Heart left ventricle (tissue), 16 donors: ENCODE measurements at regions not wholly inside any gene's neighbourhood (a gene's known extent, or its start where the extent isn't known, plus 50 kb on each side); places are given as distances from the start of the nearest gene placed in this dataset.

ENCODE experiments used
- ATAC-seq, 4 donors: fragments of 200-7000 bp; cut with Tn5 transposase; one replicate each; pipeline ENCODE4 v1.9.1; 2020 to 2022; ENCODE audit warnings: moderate library complexity in 4 of 4, mild to moderate bottlenecking in 3 of 4, moderate number of reproducible peaks in 1 of 4
- DNase-seq, 5 donors: peaks; one replicate each; pipeline ENCODE4 v3.0.0-alpha.2; 2020
- H3K27ac ChIP-seq, 12 donors: fragments of 200-600 bp; sonication (generic) in 4 of 12; one replicate each; pipeline versions ENCODE4 v1.5.0 to v1.8.0; 2016 to 2022; ENCODE audit warnings: mild to moderate bottlenecking in 2 of 12
- H3K27me3 ChIP-seq, 9 donors: fragments of 200-600 bp; sonication (generic) in 2 of 9; one replicate each; pipeline versions ENCODE4 v1.5.1 to v1.8.0; 2016 to 2022; ENCODE audit warnings: mild to moderate bottlenecking in 3 of 9
- H3K36me3 ChIP-seq, 9 donors: fragments of 200-600 bp; sonication (generic) in 2 of 9; one replicate each; pipeline versions ENCODE4 v1.5.0 to v1.8.0; 2018 to 2022; ENCODE audit warnings: mild to moderate bottlenecking in 2 of 9
- H3K4me1 ChIP-seq, 12 donors: fragments of 200-600 bp; sonication (generic) in 4 of 12; one replicate each; pipeline versions ENCODE4 v1.5.0 to v1.8.0; 2016 to 2022; ENCODE audit warnings: mild to moderate bottlenecking in 3 of 12
- H3K4me3 ChIP-seq, 12 donors: fragments of 200-600 bp; sonication (generic) in 4 of 12; one replicate each; pipeline versions ENCODE4 v1.5.0 to v1.8.0; 2017 to 2022; ENCODE audit warnings: mild to moderate bottlenecking in 9 of 12, moderate library complexity in 4 of 12
- H3K9me3 ChIP-seq, 12 donors: fragments of 200-600 bp; sonication (generic) in 4 of 12; one replicate each; pipeline versions ENCODE4 v1.5.0 to v1.8.0; 2016 to 2022; ENCODE audit warnings: mild to moderate bottlenecking in 1 of 12
- CTCF ChIP-seq, 12 donors: fragments of 200-600 bp; sonication (generic) in 4 of 12; IDR thresholded peaks; one replicate each; pipeline versions ENCODE4 v1.5.0 to v1.8.0; 2018 to 2022; ENCODE audit warnings: antibody characterized with exemption in 12 of 12, mild to moderate bottlenecking in 5 of 12
- POLR2A ChIP-seq, 2 donors: fragments of 450-650 bp; IDR thresholded peaks; one replicate each; pipeline ENCODE4 v1.6.1; 2017; ENCODE audit warnings: antibody characterized with exemption in 2 of 2, mild to moderate bottlenecking in 2 of 2, moderate library complexity in 2 of 2
- WGBS, 4 donors: extraction: QIAGEN DNeasy Blood & Tissue Kit in 2 of 4; methylation state at CpG; one replicate each; pipeline versions ENCODE4 v1.1.5 to v1.1.7; 2013 to 2018; 5-methylcytosine and 5-hydroxymethylcytosine counted together
- intact Hi-C, 10 donors: fragments of 100-400 bp; cut with DNase I; formaldehyde crosslinking; loops; one replicate each; pipeline versions ENCODE4 v1.11.1 to v1.14.2; 2022
- donor health status: ischemic (EF 13 %, LVEDD 7.1; RV severe dilation, severe dysfunction).
- donor health status: healthy with polysubstance abuse.
- donor health status: DM: no; HTN: yes; CAD: no.
- donor health status: DM: no; HTN: no; CAD: no.
- donor health status: ischemic (EF 25% LVEDD 6.9; RV normal size, moderate dysfunction).
- donor health status: ischemic (EF 25% LVEDD 5.7; RV mildly dilated, moderate dysfunction).
- donor health status: healthy.
- donor health status: DM: yes; HTN: yes; CAD: no.
- donor health status: ischemic (EF 35%, LVEDD 5.7; RV mildly dilated, moderate dysfunction).
- donor health status: nonischemic (EF 11% LVEDD 7.7; RV severe dilation, severe dysfunction).
- donor health status: DM: yes; HTN: yes; CAD: no.
- donor health status: PGD.
- donor health status: ischemic (EF 29% LVEDD 5.4; RV normal size, mild dysfunction).
- donor health status: nonischemic (EF 23%, LVEDD 6.1; RV moderate dilation, normal function).

GRCh38 chr2:145339646-145340045 is 819.7 kb upstream of the ZEB2 start:
- TF ChIP-seq POLR2A (IDR thresholded peaks at IDR 0.05), result no peak
- no peak for TF ChIP-seq CTCF (IDR thresholded peaks at IDR 0.05)
- Histone ChIP-seq H3K4me3 (no peak overlapping the region), H3K36me3 (no peaks in the 10 kb centered on the region), H3K27ac (no peak overlapping the region), H3K27me3 (no peaks in the 10 kb centered on the region), H3K9me3 (peaks cover 0 to 12% (median 0%) of the 10 kb centered on the region in 12 donors), H3K4me1 (no peaks in the 10 kb centered on the region)
- whole genome bisulfite sequencing, 4 donors, result 58 to 67% (median 64%) methylated on average over 3 of the region's 3 CpGs
- DNase-seq, result no peak
- ATAC-seq, result no peak
- intact Hi-C loops, result no loop called here

GRCh38 chr2:145332210-145332898 is 812.4 kb upstream of the ZEB2 start:
- H3K4me3 ChIP-seq, result no peak overlapping the region
- H3K9me3 ChIP-seq, result no peaks in the 10 kb centered on the region
- H3K36me3 ChIP-seq, result no peaks in the 10 kb centered on the region
- intact Hi-C loops, result no loop called here
- WGBS, 4 donors, result 79 to 95% (median 85%) methylated on average over 7 of the region's 7 CpGs
- no peaks in the 10 kb centered on the region for H3K4me1 ChIP-seq
- ATAC-seq (no peak), DNase-seq (no peak)
- TF ChIP-seq CTCF (IDR thresholded peaks at IDR 0.05) (no peak), POLR2A (IDR thresholded peaks at IDR 0.05) (no peak)
- no peak overlapping the region for H3K27ac ChIP-seq
- H3K27me3 ChIP-seq, result no peaks in the 10 kb centered on the region

- Histone ChIP-seq H3K4me3 (no peak overlapping the region), H3K4me1 (no peaks in the 10 kb centered on the region), H3K27ac (no peak overlapping the region), H3K27me3 (no peaks in the 10 kb centered on the region), H3K36me3 (no peaks in the 10 kb centered on the region), H3K9me3 (no peaks in the 10 kb centered on the region)
- no peak for TF ChIP-seq POLR2A (IDR thresholded peaks at IDR 0.05)
- TF ChIP-seq CTCF (IDR thresholded peaks at IDR 0.05), result no peak
- DNase-seq (no peak), ATAC-seq (no peak)
- 53 to 80% (median 67%) methylated on average over 1 of the region's 1 CpG for WGBS, 4 donors
- intact Hi-C loops, result no loop called here
Measured at GRCh38 chr2:145329971-145330370, 810.1 kb upstream of the ZEB2 start.

- ATAC-seq, result no peak
- 69 to 78% (median 75%) methylated on average over 4 of the region's 4 CpGs for WGBS, 4 donors
- Histone ChIP-seq H3K9me3 (no peaks in the 10 kb centered on the region), H3K27me3 (no peaks in the 10 kb centered on the region), H3K27ac (no peak overlapping the region), H3K36me3 (no peaks in the 10 kb centered on the region), H3K4me3 (no peak overlapping the region), H3K4me1 (no peaks in the 10 kb centered on the region)
- intact Hi-C loops, result no loop called here
- DNase-seq, result no peak
- TF ChIP-seq CTCF (IDR thresholded peaks at IDR 0.05) (no peak), POLR2A (IDR thresholded peaks at IDR 0.05) (no peak)
Measured at GRCh38 chr2:145325485-145325884, 805.6 kb upstream of the ZEB2 start.
